HK-2 (cell line): ENCODE measurements at regions not wholly inside any gene's neighbourhood (a gene's known extent, or its start where the extent isn't known, plus 50 kb on each side); places are given as distances from the start of the nearest gene placed in this dataset.
A peak's percentile ranks its signal among the peaks of the same experiment; 100 is the strongest.
"Not testable (repeated sequence)": the region's sequence is repeated elsewhere in the genome, so short reads cannot be mapped to it uniquely, and the experiment has no call there.

ENCODE experiments used
- DNase-seq: peaks from one replicate; pipeline ENCODE4 v3.0.0-alpha.2; 2018; ENCODE audit not compliant: unreplicated experiment

- not testable (repeated sequence) for DNase-seq
Observed at GRCh38 chrX:31014474-31014873, 57.4 kb downstream of the FTHL17 start.

- no peak for DNase-seq
Observed at GRCh38 chrX:31012509-31013025, 59.3 kb downstream of the FTHL17 start.

DNA sequence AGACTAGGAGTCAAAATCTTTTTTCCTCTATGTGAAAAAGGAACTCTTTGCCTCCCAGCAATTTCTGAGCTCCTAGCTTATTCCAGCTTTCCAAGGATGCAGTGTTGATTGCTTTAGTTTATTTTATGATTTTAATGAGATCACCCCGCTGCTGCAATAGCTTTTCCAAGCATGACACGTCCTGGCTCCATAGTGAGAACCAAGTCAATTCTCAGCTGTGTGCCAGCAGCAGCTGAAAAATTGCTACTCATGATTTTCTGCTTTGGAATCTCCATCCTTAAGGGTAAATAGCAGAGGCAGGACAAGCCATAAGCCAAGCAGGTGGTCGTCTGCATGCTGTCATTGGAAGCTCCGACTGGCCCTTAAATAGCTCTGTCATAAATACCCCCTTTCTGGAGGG, 64.5 kb downstream of the FTHL17 start:
- DNase-seq = no peak

- no peak for DNase-seq
Observed at GRCh38 chrX:31006027-31006426, 65.8 kb downstream of the FTHL17 start.

- DNase-seq = no peak
Observed at GRCh38 chrX:30997411-30997810, 74.4 kb downstream of the FTHL17 start.

DNA sequence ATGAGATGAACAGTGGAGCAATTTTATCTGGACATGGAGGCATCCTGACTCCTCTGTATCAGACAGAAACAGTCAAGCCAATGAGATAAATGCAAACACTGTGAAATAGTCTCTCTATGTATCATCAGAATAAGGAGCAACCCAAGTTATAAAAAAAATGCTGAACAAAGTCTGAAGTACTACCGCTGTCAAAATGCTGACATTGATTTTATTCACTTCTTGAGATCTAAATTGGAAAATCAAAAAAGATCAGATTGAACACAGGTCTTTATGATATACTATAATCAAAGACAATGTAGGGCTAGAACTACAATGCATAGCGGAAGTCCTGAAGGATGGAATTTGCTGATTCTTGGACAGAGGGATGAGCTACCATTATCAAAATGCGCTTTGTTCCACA, 76.1 kb downstream of the FTHL17 start:
- DNase-seq = no peak

GRCh38 chrX:30995060-30995700, 76.7 kb downstream of the FTHL17 start:
- DNase-seq = no peak

GRCh38 chrX:30994018-30994417, 77.8 kb downstream of the FTHL17 start:
- not testable (repeated sequence) for DNase-seq

GRCh38 chrX:30992381-30992904, 79.4 kb downstream of the FTHL17 start:
- no peak for DNase-seq

DNA sequence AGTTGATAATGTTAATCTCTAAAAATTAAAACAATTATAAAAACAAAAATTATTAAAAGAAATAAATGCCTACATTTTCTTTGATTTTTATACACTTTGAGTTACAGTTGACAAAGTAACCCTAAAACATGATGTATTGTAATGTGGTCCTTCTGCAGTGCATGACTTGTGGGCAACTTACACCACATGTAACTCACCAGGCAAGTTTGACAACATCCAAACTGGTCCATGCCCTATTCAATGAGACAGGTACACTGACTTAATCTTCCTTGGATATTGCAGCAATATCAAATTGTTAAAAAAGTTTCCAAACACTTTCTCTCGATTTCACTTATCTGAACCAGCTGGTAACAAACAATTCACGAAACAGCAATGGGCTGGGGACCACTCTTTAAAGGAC, 81.5 kb downstream of the FTHL17 start:
- DNase-seq = no peak

DNA sequence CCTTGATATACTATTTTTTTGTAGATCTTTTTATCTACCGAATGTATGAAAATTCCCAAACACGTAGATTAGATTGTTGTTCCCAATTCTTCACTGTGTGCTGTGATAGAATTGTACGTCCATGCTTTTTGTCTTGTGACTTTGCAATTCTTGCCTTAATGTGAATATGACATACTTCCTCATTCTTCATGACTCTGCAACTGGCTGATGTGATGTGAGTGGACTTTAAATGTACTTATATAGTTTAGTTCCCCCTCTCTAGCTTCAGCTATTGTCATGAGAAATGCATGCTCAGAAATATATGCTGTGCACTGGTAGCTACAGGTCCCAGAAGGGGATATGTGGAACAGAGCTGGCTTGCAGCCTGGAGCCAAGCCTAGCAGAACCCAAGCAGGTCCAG, 89.4 kb downstream of the FTHL17 start:
- DNase-seq = no peak

DNA sequence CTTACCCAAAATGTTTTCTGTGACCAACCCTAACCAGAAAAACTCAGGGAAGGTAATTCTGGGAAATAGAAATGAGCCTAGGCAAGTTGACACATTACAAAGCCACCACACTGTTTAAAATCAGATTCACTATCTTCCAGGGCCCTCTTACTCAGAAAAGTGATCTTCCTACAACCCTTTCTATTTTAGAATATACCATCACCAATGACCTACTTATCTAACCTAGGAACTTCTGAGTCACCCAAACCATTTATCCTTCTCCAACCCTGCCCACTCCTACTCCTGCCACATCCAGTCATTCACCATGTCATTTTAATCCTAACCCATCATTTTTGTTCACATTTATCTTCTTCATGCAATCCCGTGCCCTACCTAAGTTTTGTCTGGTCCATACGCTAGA, 89.9 kb downstream of the FTHL17 start:
- no peak for DNase-seq

DNA sequence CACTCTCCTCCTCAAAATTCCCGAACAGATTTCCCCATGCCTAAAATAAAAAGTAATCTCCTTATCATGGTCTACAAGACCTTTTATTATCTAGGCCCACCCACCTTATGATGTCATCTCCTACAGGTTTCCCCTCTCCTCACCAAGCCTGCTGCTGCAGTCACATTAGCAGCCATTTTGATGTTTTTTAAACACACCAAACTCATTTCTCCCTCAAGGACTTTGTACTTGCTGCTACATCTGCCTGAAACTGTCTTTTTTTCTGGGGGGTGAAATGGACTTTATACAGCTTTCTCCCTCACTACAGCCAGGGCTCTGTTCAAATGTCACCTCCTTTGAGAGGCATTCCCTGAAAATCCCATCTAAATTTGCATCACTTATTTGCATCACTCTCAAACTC, 90.2 kb upstream of the TAB3 start:
- DNase-seq = no peak

DNA sequence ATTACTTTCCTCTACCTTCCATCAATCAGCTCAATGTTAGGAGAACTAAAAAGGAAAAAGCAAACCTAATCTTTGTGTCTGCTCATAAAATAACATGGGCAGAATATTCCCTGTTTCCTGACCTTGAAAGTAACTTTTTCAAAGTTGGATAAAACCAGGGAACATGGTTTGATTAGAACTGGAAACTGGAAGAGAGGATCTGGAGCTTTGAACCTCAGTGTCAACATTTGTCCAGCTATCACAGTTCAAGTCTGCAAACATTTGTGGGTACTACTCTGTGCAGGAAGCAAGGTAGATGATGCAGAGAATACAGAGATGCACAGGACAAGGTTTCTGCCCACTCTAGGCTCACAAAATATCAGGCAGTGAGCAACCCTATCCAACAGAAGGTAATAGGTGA, 86.4 kb upstream of the TAB3 start:
- no peak for DNase-seq

DNA sequence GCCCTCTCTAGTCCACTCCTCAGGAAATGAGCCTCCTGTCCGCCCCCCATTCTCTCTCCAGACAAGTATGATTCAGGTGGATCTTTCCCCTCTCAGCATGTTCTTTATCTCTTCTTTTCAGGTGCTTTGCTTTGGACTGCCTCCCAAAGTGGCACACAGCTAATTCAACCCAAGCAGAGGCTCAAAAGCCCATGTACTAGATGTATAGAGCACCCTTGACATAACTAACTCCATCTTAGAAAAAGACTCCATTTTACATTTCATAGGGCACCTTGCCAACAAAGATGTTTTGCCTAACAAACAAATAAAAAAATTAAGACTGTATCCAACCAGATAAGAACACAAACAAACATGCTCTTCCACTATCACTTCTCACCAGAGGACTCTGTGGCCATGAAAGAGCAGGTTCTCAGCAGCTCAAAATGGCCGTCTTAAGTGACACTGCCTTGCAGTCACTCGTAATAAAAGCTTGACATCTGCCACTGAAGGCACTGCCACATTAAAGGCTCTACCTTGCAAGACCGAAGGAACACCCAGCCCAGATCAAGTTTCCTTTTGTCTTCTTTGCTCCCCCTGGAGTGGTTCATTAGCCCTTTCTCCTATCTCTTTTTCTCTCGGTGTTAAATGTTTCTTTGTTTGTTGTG, 84.9 kb upstream of the TAB3 start:
- DNase-seq = no peak

GRCh38 chrX:30971774-30972603, 82.9 kb upstream of the TAB3 start:
- DNase-seq = peak; percentile 16

GRCh38 chrX:30967516-30967915, 78.5 kb upstream of the TAB3 start:
- DNase-seq = no peak

GRCh38 chrX:30965767-30966166, 76.7 kb upstream of the TAB3 start:
- DNase-seq = no peak

GRCh38 chrX:30961387-30962174, 72.5 kb upstream of the TAB3 start:
- no peak for DNase-seq

- DNase-seq = peak; percentile 58
Observed at GRCh38 chrX:30957753-30958152, 68.7 kb upstream of the TAB3 start.

GRCh38 chrX:30955687-30956086, 66.6 kb upstream of the TAB3 start:
- no peak for DNase-seq

DNA sequence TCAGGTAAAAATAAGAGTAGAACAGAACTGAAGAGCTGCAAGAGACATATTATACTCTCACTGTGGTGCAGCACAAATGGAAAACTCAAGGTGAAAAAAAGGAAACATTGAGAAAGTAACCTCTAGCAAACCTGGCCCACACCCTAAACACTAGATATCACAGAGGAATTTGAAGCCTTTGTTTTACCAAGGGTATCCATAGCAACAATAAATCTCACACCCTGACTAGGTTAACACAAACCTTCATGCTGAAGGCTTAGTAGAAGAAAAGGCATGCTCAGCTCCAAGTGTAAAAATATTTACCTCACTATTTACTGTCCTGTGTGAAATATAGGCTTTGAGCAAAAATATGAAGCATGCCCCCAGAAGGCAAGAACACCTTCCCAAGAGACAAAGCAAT, 61.9 kb upstream of the TAB3 start:
- DNase-seq = no peak
